ENCODE measurements at regions not wholly inside any gene's neighbourhood (a gene's known extent, or its start where the extent isn't known, plus 50 kb on each side); places are given as distances from the start of the nearest gene placed in this dataset.

DNA sequence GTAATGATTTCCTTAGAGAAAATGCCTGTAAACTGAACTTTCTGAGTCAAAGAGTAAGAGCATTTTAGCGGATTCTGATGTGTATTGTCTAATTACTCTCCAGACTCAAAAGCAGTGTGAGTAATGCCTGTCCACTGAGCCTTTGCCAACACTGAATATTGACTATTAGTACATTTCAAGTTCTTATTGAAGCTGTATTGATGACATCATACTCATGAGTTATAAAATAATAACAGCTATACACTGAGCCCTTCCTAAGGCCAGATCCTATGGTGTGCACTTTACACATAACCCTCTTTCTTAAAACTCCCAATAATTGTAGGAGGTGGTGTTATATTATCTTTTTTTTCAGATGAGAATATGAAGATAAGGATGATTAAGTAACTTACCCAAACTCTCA, 152.8 kb upstream of the TRPC7 start:
- H3K27me3 Mint-ChIP-seq = no peaks in the 10 kb centered on the region
- no peak for DNase-seq
- no peak for ATAC-seq (replicated peaks)
- no peak overlapping the region for H3K4me3 Mint-ChIP-seq
- H3K27ac Mint-ChIP-seq = no peak overlapping the region
- H3K36me3 Mint-ChIP-seq (ENCODE audit: insufficient read depth) = no peaks in the 10 kb centered on the region
- H3K9me3 Mint-ChIP-seq = peaks cover 0 to 2% of the 10 kb centered on the region in 2 donors
- H3K4me1 Mint-ChIP-seq (ENCODE audit: low read depth in 2 of 2) = no peaks in the 10 kb centered on the region

DNA sequence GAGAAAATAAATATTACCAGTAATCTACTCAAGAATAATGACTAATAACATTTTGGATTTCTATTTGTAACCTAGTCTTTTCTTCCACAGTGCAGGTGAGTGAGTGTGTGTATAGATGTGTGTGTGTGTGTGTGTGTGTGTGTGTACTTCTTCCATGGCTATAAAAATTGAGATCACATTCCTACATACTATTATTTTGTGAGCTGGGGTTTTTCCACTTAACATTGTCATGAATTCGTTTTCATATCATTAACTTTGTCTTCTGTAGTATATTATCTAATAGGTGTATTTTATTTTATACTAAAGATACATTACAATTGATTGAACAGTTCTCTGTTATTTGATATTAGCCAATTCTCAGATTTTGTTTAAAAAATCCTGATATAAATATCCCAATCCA, 152.4 kb upstream of the TRPC7 start:
- Mint-ChIP-seq H3K27me3 (no peaks in the 10 kb centered on the region), H3K4me3 (no peak overlapping the region), H3K36me3 (ENCODE audit: insufficient read depth) (no peaks in the 10 kb centered on the region), H3K27ac (no peak overlapping the region), H3K4me1 (ENCODE audit: low read depth in 2 of 2) (no peaks in the 10 kb centered on the region), H3K9me3 (peaks cover 0 to 2% of the 10 kb centered on the region in 2 donors)
- DNase-seq = no peak
- no peak for ATAC-seq (replicated peaks)

DNA sequence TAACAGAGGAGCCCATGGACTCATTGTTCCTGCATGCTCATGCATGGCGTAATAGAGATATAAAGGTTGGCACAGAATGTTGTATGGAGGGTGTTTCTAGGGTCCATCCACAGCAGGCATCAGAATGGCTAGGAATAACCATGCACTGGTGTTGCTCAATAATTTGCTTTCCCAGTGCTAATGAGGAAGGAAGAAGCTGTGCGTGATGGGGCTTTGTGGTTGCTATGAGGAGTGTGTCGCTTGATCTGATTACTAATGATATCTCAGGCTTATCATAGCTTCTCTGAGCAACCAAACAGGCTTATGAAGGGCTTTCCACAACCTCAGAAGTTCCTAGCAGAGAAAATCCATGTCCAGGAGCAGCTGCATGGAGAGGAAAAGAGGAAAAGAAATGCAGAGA, 151.3 kb upstream of the TRPC7 start:
- Mint-ChIP-seq H3K4me3 (no peak overlapping the region), H3K4me1 (ENCODE audit: low read depth in 2 of 2) (no peaks in the 10 kb centered on the region), H3K27ac (no peak overlapping the region), H3K27me3 (no peaks in the 10 kb centered on the region), H3K36me3 (ENCODE audit: insufficient read depth) (no peaks in the 10 kb centered on the region), H3K9me3 (peaks cover 0 to 2% of the 10 kb centered on the region in 2 donors)
- no peak for ATAC-seq (replicated peaks)
- DNase-seq = no peak

DNA sequence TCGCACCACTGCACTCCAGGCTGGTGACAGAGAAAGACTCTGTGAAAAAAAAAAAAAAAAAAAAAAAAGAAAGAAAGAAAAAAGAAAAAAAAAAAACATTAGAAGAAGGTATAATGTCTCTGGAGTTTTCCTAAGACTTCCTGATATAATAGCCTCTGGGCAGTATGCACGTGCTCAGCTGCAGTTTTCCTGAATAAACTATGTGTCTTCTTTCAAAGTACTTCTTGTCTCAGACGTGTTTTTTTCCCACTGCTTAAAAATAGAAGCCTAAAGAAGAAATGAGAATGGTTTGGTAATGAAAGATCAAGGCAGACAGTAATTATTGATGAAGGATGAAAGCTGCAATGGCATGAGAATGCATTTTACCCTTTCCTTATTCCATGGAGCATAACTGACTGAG, 148.1 kb upstream of the TRPC7 start:
- Mint-ChIP-seq H3K4me1 (ENCODE audit: low read depth in 2 of 2) (no peaks in the 10 kb centered on the region), H3K4me3 (no peak overlapping the region)

DNA sequence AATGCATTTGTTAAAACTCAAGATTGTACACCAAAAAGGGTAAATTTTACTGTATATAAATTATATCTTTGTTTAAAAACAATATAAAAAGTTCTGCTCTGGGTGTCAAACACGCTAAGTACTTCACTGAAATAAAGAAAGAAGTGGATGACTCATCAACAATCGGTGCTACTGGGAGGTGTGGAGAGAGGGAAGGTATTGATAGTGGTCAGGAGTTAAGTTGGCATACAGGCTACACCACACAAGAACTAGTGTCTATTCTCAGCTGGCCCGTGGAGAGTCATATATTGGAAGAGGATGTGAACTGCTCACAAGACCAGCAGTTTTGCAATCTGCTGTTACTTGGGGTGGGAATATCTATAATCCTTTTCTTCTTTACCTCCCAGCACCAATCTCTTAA, 145.7 kb upstream of the TRPC7 start:
- H3K4me1 Mint-ChIP-seq (ENCODE audit: low read depth in 2 of 2) = no peaks in the 10 kb centered on the region
- H3K36me3 Mint-ChIP-seq (ENCODE audit: insufficient read depth) = peaks cover 2% of the 10 kb centered on the region
- DNase-seq = no peak
- H3K27me3 Mint-ChIP-seq = no peaks in the 10 kb centered on the region
- no peak overlapping the region for H3K27ac Mint-ChIP-seq
- no peak for ATAC-seq (replicated peaks)
- peaks cover 0 to 3% of the 10 kb centered on the region in 2 donors for H3K9me3 Mint-ChIP-seq
- no peak overlapping the region for H3K4me3 Mint-ChIP-seq

More for the DNA sequence above, 148.1 kb upstream of the TRPC7 start:
- Mint-ChIP-seq H3K27me3 (no peaks in the 10 kb centered on the region), H3K27ac (no peak overlapping the region), H3K36me3 (ENCODE audit: insufficient read depth) (no peaks in the 10 kb centered on the region), H3K9me3 (peaks cover 0 to 2% of the 10 kb centered on the region in 2 donors)
- no peak for ATAC-seq (replicated peaks)
- no peak for DNase-seq

DNA sequence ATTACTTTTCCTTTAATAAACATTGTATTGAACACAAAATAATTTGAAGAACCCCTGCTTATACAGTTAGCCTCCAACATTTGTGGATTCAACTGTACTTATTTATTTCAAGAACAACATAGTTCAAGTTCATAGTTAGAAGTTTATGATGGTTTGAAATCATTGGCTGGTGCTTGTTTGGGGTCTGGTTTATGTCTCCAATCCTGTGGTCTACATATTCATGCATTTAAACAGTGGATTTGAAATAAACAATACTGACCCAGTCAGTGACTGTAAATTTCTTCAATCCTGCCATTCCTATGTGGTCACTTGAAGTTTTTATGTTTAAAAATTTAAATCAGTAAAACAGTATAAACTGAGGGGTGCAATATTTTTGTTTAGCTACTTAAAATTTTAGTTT, 145.1 kb upstream of the TRPC7 start:
- no peaks in the 10 kb centered on the region for H3K4me1 Mint-ChIP-seq (ENCODE audit: low read depth in 2 of 2)
- H3K36me3 Mint-ChIP-seq (ENCODE audit: insufficient read depth) = peaks cover 2% of the 10 kb centered on the region
- ATAC-seq (replicated peaks) (no peak), DNase-seq (no peak)
- peaks cover 0 to 3% of the 10 kb centered on the region in 2 donors for H3K9me3 Mint-ChIP-seq
- no peak overlapping the region for H3K27ac Mint-ChIP-seq
- no peaks in the 10 kb centered on the region for H3K27me3 Mint-ChIP-seq
- H3K4me3 Mint-ChIP-seq = no peak overlapping the region

DNA sequence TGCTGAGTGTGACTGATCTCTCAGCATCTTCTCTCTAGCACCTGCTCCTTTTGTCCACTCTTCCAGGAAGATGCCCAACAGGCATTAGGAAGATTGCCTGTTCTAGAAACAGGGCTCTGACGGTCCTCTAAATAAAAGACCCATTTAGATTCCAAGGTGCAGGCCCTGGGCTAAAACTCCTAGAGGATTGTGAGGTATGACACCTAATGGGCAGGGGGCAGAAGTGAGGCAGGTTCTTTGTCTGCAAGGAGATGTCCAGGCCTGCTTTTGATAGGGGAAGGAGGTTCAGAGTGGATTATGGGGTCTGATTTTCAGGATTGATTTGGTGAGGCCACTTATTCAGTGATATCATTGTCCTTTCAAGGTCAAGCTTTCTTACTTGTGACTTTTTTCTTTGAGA, 140.8 kb upstream of the TRPC7 start:
- ATAC-seq (replicated peaks) (no peak), DNase-seq (no peak)
- H3K36me3 Mint-ChIP-seq (ENCODE audit: insufficient read depth) = peaks cover 2% of the 10 kb centered on the region
- peaks cover 0 to 2% of the 10 kb centered on the region in 2 donors for H3K9me3 Mint-ChIP-seq
- no peaks in the 10 kb centered on the region for H3K27me3 Mint-ChIP-seq
- no peak overlapping the region for H3K27ac Mint-ChIP-seq
- no peaks in the 10 kb centered on the region for H3K4me1 Mint-ChIP-seq (ENCODE audit: low read depth in 2 of 2)
- no peak overlapping the region for H3K4me3 Mint-ChIP-seq

DNA sequence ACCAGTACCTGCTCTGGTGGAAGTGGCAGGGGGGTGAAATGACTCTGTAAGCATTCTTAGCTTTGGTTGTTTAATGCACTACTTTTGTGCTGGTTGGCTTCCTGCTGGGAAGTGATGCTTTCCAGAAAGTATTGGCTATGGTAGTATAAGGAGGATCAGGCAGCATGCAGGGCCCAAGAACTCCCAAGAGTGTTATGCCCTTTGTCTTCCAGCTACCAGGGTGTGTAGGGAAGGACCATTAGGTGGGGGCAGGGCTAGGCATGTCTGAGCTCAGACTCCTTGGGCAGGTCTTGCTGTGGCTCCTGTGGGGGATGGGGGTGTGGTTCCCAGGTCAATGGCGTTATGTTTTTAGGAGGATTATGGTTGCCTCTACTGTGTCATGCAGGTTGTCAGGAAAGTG, 135.8 kb upstream of the TRPC7 start:
- no peaks in the 10 kb centered on the region for H3K27me3 Mint-ChIP-seq
- no peak overlapping the region for H3K4me3 Mint-ChIP-seq
- no peak for DNase-seq
- peaks cover 3 to 7% of the 10 kb centered on the region in 2 donors for H3K9me3 Mint-ChIP-seq
- ATAC-seq (replicated peaks) = no peak
- no peak overlapping the region for H3K27ac Mint-ChIP-seq
- H3K4me1 Mint-ChIP-seq (ENCODE audit: low read depth in 2 of 2) = no peaks in the 10 kb centered on the region
- no peaks in the 10 kb centered on the region for H3K36me3 Mint-ChIP-seq (ENCODE audit: insufficient read depth)

DNA sequence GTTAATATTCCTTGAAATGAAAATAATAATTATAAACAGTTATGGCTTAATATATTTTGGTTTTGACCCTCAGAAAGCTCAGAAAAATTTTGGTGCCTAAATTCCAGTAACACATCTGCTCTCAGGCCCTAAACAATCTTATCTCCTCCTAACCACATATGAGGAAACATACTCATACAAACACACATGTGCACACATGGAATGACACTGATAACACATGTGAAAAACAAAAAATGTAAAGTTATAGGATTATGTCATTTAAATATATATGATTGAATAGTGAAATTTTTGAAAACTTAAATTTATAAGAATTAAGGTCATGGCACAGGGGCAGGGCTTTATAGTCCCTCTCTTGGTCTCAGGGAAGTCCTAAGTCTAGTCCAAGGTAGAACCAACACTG, 127.2 kb upstream of the TRPC7 start:
- no peaks in the 10 kb centered on the region for H3K4me1 Mint-ChIP-seq (ENCODE audit: low read depth in 2 of 2)
- no peak overlapping the region for H3K27ac Mint-ChIP-seq
- DNase-seq (no peak), ATAC-seq (replicated peaks) (no peak)
- H3K36me3 Mint-ChIP-seq (ENCODE audit: insufficient read depth) = no peaks in the 10 kb centered on the region
- H3K4me3 Mint-ChIP-seq = no peak overlapping the region
- H3K27me3 Mint-ChIP-seq = no peaks in the 10 kb centered on the region
- H3K9me3 Mint-ChIP-seq = peaks cover 5 to 7% of the 10 kb centered on the region in 2 donors

DNA sequence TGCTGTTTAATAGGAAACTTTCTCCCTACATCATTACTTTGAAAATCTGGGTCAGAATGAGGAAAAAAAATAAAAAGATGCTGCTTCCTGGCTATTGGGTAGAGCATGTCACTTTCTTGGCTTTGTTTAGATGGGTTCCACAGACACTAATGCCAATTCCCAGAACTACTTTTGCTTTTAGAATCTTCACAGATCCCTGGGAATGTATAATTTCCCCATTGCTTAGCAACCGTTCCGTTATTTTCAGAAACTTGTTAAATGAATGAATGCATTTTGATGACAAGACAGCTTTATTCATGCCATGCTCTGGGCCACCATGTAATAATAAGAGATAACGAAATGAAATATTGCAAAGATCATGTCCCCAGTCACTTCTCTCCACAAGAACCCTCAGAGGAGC, 126.5 kb upstream of the TRPC7 start:
- H3K36me3 Mint-ChIP-seq (ENCODE audit: insufficient read depth) = no peaks in the 10 kb centered on the region

DNA sequence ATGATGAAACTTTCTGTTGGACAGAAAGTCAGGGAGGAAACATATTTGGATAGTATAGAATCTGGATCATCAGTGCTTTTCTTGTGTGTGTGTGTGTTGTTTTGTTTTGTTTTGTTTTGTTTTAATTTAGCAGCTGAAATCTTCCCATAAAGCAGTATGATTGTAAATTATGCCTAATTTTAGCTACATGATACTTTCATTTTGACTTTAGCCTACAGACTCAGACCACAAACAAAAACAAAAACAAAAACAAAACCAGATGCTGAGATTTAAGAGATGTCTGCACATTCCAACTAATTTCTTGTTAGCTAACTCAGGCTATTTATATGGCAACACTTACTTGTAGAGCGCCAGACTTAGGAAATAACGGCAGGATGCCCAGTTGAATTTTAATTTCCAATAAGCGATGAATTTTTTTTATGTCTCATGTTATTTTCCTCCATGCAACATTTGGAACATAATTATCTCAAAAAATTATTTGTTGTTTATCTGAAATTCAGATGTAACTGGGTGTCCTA, 119.5 kb upstream of the TRPC7 start:
- no peak overlapping the region for H3K4me3 Mint-ChIP-seq
- H3K27me3 Mint-ChIP-seq = no peaks in the 10 kb centered on the region
- no peaks in the 10 kb centered on the region for H3K9me3 Mint-ChIP-seq
- H3K27ac Mint-ChIP-seq = no peak overlapping the region
- DNase-seq (no peak), ATAC-seq (replicated peaks) (no peak)
- H3K4me1 Mint-ChIP-seq (ENCODE audit: low read depth in 2 of 2) = no peaks in the 10 kb centered on the region
- no peaks in the 10 kb centered on the region for H3K36me3 Mint-ChIP-seq (ENCODE audit: insufficient read depth)

More for the DNA sequence above, 126.5 kb upstream of the TRPC7 start:
- H3K27me3 Mint-ChIP-seq = no peaks in the 10 kb centered on the region
- no peaks in the 10 kb centered on the region for H3K4me1 Mint-ChIP-seq (ENCODE audit: low read depth in 2 of 2)
- H3K4me3 Mint-ChIP-seq = no peak overlapping the region
- peaks cover 0 to 2% of the 10 kb centered on the region in 2 donors for H3K9me3 Mint-ChIP-seq
- DNase-seq = no peak
- no peak overlapping the region for H3K27ac Mint-ChIP-seq
- ATAC-seq (replicated peaks) = no peak

DNA sequence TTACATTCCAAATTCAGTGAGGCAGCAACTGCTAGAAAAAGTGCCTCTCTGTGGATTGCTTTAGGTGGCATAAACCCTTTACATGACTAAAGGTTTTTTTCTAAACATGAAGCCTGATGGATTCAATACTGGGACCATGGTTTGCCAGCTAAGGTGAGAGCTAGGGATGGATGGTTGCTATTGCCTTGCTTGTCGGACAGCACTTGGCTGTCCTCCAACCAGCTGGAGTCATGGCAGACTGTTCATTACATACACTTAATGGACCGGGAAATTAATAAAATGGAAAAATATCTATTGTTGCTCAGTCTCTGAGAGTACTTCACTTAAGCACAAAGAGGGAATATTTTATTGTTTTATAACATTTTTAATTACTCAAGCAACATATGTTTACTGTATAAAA, 116.9 kb upstream of the TRPC7 start:
- no peak overlapping the region for H3K4me3 Mint-ChIP-seq
- no peaks in the 10 kb centered on the region for H3K36me3 Mint-ChIP-seq (ENCODE audit: insufficient read depth)
- ATAC-seq (replicated peaks) (no peak), DNase-seq (no peak)
- H3K27ac Mint-ChIP-seq = no peak overlapping the region
- no peaks in the 10 kb centered on the region for H3K9me3 Mint-ChIP-seq
- H3K27me3 Mint-ChIP-seq = no peaks in the 10 kb centered on the region
- no peaks in the 10 kb centered on the region for H3K4me1 Mint-ChIP-seq (ENCODE audit: low read depth in 2 of 2)

DNA sequence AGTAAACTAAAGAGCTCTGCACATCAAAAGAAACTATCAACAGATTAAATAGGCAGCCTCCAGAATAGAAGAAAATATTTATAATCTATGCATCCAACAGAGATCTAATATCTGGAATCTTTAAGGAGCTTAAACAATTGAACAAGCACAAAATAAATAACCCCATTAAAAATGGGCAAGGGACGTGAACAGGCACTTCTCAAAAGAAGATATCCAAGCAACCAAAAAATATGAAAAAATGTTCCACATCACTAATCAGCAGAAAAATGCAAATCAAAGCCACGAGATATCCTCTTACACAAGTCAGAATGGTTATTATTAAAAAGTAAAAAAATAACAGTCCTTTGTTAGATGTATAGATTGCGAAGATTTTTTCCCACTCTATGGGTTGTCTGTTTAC, 109.1 kb upstream of the TRPC7 start:
- ATAC-seq (replicated peaks) = no peak
- Mint-ChIP-seq H3K27ac (no peak overlapping the region), H3K36me3 (ENCODE audit: insufficient read depth) (no peaks in the 10 kb centered on the region), H3K4me3 (no peak overlapping the region), H3K9me3 (peaks cover 0 to 4% of the 10 kb centered on the region in 2 donors), H3K27me3 (peaks cover 0 to 2% of the 10 kb centered on the region in 2 donors), H3K4me1 (ENCODE audit: low read depth in 2 of 2) (no peaks in the 10 kb centered on the region)
- no peak for DNase-seq

DNA sequence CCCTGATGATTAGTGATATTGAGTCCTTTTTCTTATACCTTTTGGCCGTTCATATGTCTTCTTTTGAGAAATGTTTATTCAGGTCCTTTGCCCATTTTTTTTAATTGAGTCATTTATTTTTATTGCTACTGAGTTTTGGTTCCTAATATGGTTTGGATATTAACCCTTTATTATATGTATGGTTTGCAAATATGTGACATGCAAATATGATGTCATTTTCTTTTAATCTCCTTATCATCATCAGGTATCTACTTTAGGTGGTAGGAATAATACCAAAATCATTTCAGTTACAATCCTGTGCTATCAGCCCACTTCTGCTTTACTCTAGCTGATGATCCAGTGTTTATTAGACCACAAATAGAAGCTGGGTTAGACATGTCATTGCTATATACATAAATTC, 102.3 kb upstream of the TRPC7 start:
- H3K9me3 Mint-ChIP-seq = peaks cover 3 to 9% of the 10 kb centered on the region in 2 donors
- H3K27me3 Mint-ChIP-seq = peaks cover 0 to 8% of the 10 kb centered on the region in 2 donors
- DNase-seq (no peak), ATAC-seq (replicated peaks) (no peak)
- no peaks in the 10 kb centered on the region for H3K36me3 Mint-ChIP-seq (ENCODE audit: insufficient read depth)
- H3K4me3 Mint-ChIP-seq = no peak overlapping the region
- no peak overlapping the region for H3K27ac Mint-ChIP-seq
- no peaks in the 10 kb centered on the region for H3K4me1 Mint-ChIP-seq (ENCODE audit: low read depth in 2 of 2)

DNA sequence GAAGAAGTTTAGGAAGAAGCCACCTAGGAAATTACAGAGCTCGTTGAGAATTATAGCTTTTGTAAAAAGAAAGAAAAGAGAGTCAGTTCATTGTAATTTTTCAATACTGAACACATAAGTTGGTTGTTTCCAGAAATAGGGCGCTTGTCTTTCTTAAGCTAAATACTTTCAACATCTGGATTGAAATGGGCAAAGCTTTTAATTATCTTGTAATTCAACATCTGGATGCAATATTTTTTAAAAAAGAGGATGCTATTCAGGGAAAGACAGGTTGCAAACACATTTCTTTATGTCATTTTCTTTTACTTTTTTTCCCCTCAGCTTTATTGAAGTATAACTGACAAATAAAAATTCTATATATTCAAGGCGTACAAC, 100.7 kb upstream of the TRPC7 start:
- Mint-ChIP-seq H3K27me3 (peaks cover 0 to 8% of the 10 kb centered on the region in 2 donors), H3K27ac (no peak overlapping the region), H3K4me3 (no peak overlapping the region), H3K4me1 (ENCODE audit: low read depth in 2 of 2) (no peaks in the 10 kb centered on the region), H3K36me3 (ENCODE audit: insufficient read depth) (no peaks in the 10 kb centered on the region), H3K9me3 (peaks cover 0 to 15% of the 10 kb centered on the region in 2 donors)
- no peak for ATAC-seq (replicated peaks)
- no peak for DNase-seq

Measured in effector memory CD8-positive, alpha-beta T cell (primary cell).